Right hindlimb (tissue), 1 donor: ENCODE measurements at regions not wholly inside any gene's neighbourhood (a gene's known extent, or its start where the extent isn't known, plus 50 kb on each side); places are given as distances from the start of the nearest gene placed in this dataset.
"Not testable (repeated sequence)": the region's sequence is repeated elsewhere in the genome, so short reads cannot be mapped to it uniquely, and the experiment has no call there.

Experiments used
- DNase-seq: peaks from one replicate; pipeline ENCODE4 v3.0.0-alpha.2; 2018

DNA sequence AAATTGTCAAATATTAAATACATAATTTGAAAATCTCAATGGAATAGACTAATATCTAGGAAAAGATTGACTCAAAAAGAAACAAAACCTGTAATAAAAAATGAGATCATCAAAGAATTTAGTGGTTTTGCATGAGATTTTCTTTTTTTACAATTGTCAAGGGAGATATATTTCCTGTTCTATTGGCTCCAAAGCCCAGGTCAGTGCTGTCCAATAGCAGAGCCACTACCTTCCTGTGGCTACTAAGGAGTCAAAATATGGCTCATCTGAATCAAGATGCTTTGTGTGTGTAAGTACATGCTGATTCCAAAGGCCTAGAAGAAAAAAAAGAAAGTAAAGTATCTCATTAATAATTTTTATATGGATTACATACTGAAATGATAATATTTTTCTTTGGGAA lies 191.9 kb downstream of the C7orf25 start:
- DNase-seq = no peak

DNA sequence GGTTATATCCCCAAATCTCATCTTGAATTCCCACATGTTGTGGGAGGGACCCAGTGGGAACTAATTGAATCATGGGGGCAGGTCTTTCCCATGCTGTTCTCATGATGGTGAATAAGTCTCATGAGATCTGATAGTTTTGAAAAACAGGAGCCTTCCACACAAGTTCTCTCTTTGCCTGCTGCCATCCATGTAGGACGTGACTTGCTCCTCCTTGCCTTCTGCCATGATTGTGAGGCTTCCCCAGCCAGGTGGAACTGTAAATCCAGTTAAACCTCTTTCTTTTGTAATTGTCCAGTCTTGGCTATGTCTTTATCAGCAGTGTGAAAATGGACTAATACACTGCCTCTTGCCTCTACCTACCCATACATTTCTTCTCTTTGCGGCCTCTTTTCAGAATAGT lies 193.4 kb downstream of the C7orf25 start:
- DNase-seq = not testable (repeated sequence)

DNA sequence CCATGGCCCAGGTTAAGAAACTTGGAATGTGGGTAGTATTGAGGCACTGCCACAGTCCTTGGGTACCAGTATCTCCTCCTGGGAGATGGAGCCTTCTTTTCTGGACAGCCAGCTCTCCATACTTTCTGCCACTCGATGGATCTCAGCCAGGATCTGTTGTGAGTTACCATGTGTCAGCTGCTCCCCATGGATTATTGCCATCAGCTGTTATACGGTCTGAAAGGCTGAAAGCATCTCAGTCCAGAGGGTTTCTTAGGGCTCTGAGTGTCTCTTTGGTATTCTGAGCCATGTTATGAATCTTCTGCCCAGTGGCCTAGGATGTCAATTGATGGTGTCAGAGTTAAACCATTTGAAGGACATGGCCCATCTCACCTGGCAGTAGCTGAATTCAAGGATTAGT lies 197.5 kb downstream of the C7orf25 start:
- DNase-seq = peak; percentile 53

DNA sequence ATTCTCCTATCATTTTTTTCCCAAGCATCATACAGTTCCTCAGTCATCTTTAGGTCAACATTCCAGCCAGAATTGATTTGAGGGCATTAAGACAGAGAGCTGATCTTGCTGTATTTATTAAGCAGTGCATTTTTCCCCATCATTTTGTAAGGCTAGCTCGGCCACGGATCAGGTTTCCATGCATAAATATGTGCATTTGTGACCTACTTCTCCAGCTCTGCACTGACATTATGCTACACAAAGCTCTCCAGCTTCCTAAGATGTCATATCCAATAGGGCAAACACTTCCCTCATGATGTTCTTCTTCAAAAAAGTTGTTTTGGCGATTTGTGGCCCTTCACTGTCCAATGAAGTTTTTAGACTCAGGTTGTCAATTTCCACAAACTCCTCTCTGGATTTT lies 202.6 kb downstream of the C7orf25 start:
- DNase-seq = no peak

DNA sequence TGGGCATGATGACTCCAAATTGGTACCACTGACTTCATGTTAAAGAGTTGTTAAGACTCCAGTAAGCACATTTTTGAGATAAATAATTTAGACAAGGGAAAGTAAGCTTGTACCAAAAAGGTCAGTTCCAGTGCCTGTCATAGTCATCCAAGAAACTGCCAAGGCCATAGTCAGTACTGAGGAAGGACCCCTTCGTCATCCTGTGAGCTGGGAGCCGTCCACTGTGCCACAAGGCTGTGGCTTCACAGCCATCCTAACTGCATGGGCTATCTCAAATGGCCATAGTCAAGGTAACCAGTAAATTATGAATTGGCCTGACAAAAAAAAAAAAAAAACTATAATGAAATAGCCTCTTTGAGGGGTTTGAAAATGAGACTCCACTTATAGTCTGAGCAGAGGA lies 207.2 kb downstream of the C7orf25 start:
- no peak for DNase-seq

DNA sequence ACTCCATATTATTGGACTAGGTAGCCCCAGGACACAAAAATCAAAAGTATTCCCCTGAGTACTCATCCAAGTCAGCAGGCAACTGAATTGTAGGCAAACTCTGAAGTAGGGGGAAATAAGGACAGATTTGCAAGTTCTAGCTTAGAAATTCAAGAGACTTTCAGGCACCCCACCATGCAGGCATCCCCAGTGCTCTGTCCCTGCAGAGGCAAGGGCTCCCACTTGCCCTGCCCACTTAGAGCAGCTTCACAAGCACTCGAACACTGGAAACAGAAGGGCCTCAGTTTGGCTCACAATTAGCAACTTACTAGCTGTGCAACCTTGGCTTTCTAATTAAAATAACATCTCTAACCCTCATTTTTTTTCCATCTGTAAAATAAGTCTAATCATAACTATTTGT lies 209.2 kb downstream of the C7orf25 start:
- DNase-seq = no peak

DNA sequence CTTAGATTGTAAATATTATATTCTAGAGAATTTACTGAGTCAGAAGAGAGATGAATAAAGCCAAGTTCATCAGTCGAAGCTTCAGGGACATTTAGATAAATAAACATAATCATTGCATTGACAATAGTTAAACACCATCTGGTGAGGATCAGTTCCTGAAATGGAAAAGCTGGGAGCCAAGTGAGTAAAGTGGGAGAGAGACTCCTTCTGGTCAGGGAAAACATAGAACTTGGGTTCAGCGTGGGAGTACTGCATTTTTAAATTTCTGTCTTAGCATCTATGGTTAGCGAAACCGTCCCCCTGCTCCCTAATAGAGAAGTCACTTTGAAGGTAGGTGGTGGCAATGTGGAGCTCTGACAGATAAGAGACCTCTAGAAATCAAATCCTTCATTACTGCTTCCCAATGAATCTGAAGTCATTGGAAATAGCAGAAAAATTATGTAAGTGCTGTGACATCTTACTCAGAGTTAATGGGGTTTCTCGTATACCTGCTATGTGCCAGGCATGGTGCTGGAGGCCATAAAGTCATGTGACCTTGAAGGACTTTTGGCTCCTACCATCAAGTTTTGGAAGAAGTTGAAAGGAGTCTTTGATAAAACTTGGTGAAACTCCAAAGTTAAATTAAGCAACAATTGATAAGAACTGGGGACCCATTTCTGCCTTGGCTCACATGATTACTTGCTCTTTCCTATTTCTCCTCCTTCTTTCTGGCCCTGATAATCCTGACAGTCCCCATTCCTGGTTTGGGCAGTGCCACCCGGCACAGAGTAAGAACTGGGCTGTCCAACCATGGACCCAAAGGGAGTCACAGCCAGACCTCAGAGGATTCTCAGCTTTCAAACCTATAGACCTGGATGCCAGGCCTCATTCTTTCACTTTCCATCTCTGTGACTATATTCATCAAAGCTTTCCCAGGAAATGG lies 211.2 kb downstream of the C7orf25 start:
- DNase-seq = no peak

DNA sequence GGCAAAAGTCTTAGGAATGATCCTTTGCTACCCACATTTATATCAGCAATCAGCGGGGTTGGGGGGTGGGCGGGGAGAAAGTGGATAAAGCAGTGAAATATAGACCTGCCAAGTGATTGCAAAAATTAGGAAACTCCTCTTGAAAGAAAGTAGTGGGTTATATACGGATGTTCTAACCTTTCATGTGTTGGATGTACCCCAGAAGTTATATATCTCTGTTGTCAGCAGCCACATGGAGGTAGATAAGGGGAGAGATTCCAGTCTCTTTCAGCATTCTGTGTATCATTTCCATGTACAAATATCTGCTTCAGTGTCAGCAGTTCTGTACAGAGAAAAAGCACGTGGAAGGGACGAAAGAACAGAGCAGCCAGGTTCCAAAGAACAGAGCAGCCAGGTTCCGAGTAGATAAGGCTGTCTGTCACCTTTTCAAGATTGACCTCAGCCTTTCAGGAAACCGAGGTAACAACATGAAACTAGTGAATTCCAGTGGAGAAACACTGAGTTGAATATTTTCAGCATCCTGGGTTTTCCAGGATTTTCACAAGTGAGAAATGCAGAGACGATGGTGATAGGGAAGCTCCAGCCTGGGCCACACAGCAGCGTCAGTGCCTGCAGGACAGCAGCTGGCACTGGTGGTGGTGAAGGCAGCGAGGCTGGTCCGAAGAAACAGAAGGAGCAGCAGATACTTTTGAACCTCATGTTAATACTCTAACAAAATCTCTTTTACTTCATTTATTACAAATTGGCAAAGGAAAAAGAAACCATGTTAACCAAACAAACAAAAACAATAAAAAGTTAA lies 212.3 kb downstream of the C7orf25 start:
- DNase-seq = no peak

DNA sequence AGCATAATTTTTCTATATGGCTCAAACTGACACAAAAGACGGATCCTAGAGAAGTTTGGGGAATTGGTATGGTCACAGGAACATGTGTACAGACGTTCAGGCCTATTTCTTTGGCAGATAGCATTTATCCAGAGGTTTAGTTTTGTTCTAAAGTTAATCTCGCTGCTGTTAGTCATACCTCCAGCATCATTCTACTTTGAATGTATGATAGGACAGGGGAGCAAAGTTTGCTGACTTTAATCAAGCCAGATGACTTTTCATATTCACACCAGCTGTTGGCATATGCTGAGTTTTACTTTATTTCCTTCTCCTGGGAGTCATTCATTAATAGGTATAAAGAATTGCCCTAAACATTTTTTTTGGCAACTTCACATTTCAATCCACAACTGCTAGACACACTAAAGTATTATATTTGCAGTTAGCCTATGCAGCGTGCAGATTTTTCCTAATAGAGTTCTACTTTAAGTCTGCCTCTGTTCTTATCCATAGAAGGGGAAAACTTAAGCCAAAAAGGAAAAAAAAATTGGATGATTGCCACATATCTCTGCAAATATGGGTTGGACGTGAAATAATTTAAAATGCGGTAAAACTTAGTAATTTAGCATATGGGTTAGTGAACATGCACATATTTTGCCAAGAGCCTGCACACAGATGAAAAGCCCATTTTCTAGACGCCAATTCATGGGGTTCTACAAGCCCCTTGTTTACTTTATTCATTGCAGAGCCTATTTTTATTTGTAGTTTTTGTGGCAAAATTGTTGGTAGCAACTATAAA lies 213.1 kb downstream of the C7orf25 start:
- DNase-seq = no peak

DNA sequence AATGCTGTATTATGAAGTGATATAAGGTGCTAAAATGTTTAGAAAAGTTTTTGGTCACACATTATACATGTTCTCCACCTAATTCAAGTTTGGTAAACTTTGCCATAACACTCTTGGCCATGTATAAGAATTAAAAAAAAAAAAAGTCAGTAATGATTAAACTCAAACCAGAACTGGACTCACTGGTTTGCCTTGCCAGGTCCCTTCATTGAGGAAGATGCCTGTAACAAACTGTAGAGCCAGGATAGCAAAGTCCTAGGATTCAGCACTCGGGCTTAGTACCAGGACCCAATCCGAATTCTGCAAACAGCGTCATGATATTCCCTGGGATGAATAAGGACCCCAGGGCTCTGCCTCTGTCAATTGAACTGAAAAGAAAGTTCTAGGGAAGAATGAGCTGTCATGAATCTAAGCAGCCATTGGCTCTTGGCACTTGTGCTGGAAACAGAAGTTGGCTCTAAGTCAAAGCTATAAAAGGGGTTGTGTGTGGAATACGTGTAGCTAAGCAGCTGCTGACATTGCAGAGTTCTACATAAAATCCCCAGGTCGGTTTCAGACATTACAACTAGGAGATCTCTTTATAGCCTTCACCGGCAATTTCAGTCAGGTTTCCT lies 216.9 kb downstream of the C7orf25 start:
- DNase-seq = peak; percentile 88

DNA sequence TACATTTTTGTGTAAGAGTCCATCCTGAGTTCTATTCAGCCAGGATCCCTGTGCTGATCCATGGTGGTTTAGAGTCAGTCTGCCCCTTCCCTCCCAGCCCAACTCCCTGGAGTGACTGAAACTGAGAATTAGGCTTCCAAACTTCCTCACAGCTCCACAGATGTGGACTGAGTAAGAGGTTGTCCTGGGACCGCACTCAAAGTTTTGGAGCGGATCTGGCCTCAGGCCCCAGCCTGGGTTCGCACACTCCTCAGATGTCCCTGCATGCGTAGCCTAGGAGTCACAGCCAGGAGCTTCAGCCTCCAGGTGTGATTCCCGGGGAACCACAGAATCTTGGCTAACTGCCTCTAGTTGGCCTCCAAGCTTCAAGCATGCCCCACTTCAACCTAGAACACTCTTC lies 218.1 kb downstream of the C7orf25 start:
- DNase-seq = peak; percentile 55

DNA sequence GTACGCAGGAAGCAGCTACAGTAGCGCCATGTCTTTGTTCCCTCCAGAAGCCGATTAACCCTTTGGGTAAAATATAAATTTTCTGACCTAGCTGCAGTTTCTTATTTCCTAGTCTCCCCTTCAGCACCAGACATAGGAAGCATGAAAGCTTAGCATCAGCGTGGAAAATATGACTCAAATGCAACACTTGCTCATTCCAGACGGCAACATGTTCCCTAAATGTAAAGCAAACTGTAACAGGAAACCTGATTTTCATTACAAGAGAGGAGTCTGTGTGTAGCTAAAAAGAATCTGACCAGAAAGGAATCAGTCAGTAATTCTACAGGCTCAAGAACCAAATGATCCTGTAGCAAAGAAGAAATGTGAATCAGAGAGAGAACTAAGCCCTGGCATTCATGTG lies 219.2 kb downstream of the C7orf25 start:
- peak; percentile 44 for DNase-seq

DNA sequence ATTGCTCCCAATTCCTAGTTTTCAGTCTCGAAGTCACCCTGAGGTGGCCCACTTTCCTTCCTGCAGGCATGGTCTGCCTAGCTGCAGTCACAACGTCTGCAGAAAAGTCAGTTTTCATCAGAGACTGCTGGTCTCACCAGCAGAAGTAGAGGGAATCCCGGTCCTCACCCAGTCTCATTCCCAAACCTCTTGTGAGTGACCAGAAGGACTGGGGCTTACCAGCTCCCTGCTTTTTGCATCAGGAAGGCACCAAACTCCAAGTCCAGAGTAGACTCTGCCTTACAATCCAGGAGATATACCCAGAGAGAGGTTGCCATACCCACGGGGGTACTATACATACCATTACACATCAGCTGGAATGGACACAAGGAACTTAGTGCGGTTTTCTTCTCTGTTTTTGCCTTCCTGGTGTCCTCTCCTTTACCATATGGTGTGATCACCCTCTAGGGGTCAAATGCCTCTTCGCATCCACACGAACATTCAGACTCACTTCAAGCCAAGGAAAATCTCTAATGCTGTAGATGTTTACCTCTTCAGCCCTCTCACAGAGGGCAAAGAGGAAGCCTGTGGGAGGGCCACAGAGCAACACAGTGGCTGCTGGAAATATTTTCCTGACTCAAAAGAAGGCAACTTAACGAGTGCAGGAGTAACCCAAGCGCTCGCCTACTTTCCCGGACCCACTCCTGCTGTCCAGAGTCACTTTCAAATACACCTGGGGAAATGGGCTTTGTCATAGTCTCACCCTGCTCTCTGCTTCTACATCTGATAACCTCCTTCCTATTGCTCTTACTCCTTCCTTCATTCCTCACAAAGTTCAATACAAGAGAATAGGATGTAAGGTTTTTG lies 220.9 kb downstream of the C7orf25 start:
- peak; percentile 53 for DNase-seq

DNA sequence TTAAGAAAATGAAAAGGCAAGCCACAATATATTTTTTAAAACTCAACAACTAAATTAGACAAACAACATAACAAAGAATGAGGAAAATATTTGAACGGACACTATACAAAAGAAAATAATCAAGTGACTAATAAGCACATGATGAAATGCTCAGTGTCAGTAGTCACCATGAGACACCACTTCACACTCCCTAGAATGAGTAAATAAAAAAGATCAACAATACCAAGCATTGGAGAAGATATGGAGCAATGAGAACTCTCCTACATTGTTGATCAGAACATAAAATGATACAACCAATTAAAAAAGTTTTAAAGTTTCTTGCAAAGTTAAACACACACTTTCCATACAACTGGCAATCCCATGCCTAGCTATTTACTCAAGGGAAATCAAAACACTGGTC lies 222.2 kb downstream of the C7orf25 start:
- DNase-seq = no peak

DNA sequence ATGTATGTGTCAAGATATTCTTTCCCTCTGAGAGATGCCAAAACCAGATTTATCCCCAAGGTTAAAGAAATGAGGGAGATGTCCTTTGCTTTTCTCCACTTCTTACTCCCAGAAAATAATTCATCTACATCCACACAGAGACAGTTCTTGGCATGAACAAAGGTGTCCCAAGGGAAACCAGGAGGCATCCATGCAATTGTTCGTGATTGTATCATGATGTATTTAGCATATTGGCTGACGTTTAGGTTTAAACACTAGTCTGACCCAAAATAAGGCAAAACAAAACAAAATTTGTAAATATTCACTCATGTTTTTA lies 223.9 kb downstream of the C7orf25 start:
- no peak for DNase-seq

DNA sequence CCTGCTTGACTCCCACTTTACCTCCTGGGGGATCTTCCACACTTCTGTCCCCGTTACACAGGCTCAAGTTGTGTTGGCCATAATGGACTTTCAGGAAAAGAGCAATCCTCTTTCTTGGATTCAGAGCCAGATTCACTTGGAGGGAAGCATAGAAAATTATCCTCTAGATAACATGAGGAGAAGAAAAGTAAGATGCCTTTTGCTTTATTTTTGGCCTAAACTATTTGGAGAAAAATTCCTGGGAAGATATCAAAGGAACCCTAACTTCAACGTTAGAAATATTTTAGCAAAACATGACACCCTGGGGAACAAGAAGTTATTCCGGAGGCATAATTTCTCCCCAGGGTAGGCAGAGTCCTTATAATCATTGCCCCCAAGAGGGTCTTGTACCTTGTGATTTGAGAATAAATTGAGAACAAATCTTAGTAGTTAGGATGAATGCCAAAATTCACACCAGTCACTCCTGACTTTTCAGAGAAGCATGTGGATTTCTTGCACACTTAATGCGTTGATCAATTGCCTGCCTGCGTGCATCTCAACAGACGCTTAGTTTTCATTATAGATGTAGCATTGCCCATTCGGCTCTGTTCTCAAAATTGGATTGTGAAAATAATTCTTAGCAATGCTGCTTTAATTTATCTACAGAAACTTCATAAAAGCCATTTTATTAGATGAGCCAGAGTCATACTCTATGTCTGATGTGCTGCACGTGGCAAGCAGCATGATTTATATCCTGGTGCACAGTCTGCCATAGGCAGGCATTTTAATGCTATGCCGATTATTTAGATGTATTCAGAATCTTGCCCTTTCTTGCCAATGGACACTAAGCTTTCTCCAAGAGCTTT lies 224.4 kb downstream of the C7orf25 start:
- DNase-seq = no peak

DNA sequence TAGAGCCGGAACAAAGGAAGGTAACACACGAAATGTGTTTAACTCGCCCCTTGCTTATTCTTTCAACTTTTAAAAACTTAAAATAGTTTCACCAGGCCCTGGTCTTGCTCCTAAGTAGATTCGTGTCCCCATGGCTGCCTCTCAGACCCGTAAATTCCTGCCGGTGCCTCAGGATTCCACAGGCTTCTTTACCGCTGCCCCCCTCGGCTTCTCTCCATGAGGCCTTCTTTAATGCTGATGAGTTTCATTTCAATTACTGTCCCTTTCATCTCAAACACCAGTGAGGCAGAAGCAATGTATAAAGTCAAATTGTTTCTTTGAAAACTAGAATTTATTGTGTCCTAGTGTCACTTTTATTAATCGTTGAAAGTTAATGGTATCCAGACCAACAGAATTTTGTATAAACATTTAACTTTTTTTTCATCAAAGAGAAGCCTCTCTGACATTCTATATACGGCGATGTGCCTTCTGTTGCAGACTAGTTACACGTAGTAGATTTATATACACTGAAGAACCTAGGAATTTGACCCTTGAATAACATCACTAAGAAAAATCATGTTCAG lies 225.2 kb downstream of the C7orf25 start:
- DNase-seq = no peak

DNA sequence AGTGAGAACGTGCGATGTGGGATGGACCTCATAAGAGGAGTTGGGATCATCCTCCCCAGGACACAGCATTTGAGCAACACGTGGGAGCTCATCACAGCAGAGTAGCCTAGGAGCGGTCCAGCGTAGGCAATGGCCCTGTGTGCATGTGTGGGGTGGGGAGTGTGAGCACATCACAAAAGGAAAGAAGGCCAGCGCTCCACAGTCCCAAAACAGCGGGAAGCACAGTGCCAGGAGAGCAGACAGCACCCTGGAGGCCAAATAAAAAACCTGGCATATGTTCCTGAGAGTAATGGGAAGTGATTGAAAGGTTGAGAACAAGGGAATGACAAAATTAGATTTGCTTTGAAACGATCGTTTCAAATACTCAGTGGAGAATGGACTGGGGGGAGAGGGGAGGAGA lies 226.0 kb downstream of the C7orf25 start:
- no peak for DNase-seq

DNA sequence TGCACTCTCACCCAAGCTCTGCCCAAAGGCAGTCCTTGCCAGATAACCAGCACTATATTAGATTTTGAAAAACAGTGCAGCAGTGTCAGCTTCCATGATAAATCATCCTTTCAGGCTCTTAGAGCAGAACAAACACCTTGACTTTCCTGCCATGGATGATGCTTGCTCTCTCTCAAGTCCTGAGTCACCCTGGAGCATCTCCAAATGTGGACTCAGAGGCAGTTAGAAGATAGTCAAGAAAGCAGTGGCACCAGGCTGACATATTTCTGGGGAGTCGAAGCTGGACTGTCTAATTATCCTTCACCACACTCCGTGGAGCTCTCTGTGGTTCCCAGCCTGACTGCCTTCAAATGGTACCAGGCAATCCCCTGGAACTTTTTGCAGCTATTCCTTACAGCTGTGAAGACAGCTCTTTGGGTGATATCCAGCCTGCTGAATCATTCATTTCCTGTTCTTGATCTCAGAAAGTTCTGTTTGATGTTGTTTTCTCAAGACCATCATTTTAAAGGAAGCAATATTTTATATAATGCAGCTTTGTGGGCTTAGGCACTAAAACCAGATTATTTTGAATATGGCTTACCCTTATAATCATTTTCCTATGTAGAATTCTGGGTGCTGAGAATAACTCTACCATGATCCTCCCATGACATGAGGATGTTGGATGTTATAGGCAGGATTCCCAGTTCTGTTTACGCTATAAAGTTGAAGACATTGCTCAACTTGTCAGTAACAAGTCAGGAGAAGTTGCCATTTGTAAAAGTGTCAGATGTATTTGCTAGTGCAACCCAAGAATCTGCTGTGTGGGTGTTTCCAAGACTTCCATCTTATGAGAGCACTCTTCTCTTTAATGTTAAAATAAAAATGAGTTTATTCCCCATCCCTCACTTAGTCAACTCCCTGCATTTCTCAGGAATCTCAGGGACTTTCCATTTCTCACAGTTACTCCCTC lies 233.8 kb downstream of the C7orf25 start:
- peak; percentile 68 for DNase-seq

DNA sequence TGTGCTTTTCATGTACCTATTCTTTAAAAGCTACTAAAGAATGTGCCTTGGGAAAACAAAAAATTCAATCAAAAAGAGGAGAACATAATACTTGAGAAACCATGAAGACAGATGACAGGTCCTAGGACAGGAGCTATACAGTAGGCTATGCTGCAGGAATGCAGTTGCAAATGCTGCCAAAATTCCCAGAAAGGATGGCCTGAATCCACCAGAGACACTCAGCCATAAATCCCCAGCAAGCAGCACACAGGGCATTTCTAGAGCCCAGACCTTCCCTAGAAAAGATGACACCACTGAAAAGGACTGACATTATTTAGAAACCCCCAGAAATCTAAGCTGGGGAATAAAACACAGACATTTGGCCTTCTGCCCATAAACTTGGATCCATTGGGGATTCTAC lies 237.3 kb downstream of the C7orf25 start:
- DNase-seq = no peak
